Chondrocyte (in vitro differentiated cells): ENCODE measurements at regions not wholly inside any gene's neighbourhood (a gene's known extent, or its start where the extent isn't known, plus 50 kb on each side); places are given as distances from the start of the nearest gene placed in this dataset.
"Not testable (repeated sequence)": the region's sequence is repeated elsewhere in the genome, so short reads cannot be mapped to it uniquely, and the experiment has no call there.

ENCODE experiments used
- DNase-seq: peaks from one replicate; pipeline ENCODE4 v3.0.0; 2021; ENCODE audit warnings: mixed read lengths, low spot score
- H3K27ac Mint-ChIP-seq: one replicate; pipeline ENCODE4 v1.8.0; 2021; ENCODE audit warnings: mild to moderate bottlenecking, moderate library complexity, mixed read lengths; ENCODE audit not compliant: unreplicated experiment
- H3K27me3 Mint-ChIP-seq: 2 replicates; pipeline ENCODE4 v1.8.0; 2021; ENCODE audit warnings: low read depth, mixed read lengths
- H3K36me3 Mint-ChIP-seq: 2 replicates; pipeline ENCODE4 v1.8.0; 2021; ENCODE audit warnings: low read depth, mixed read lengths
- H3K4me1 Mint-ChIP-seq: 2 replicates; pipeline ENCODE4 v1.8.0; 2021; ENCODE audit warnings: low read depth, mild to moderate bottlenecking, mixed read lengths
- H3K4me3 Mint-ChIP-seq: one replicate; pipeline ENCODE4 v1.8.0; 2021; ENCODE audit warnings: mild to moderate bottlenecking, moderate library complexity, mixed read lengths; ENCODE audit not compliant: unreplicated experiment
- H3K9me3 Mint-ChIP-seq: 2 replicates; pipeline ENCODE4 v1.8.0; 2021; ENCODE audit warnings: low read depth, mixed read lengths
- CTCF ChIP-seq: fragments of 200-600 bp; sonication (generic); IDR thresholded peaks from 2 replicates; pipeline ENCODE4 v1.5.0; 2021; ENCODE audit warnings: antibody characterized with exemption, mild to moderate bottlenecking, moderate library complexity

- Mint-ChIP-seq H3K4me3 (no peak overlapping the region), H3K36me3 (peaks cover 1% of the 10 kb centered on the region), H3K4me1 (no peaks in the 10 kb centered on the region), H3K9me3 (peaks cover 27% of the 10 kb centered on the region), H3K27ac (no peak overlapping the region), H3K27me3 (no peaks in the 10 kb centered on the region)
- no peak for DNase-seq
- no peak for TF ChIP-seq CTCF
These were observed 103.7 kb downstream of the TPBG start for GRCh38 chr6:82467338-82467737.

- DNase-seq, H3K27me3 Mint-ChIP-seq, H3K4me1 Mint-ChIP-seq, H3K4me3 Mint-ChIP-seq, H3K36me3 Mint-ChIP-seq, H3K27ac Mint-ChIP-seq: not testable (repeated sequence)
- peaks cover 36% of the 10 kb centered on the region for H3K9me3 Mint-ChIP-seq
These were observed 106.5 kb downstream of the TPBG start for GRCh38 chr6:82470123-82470522.

- not testable (repeated sequence) for H3K4me1 Mint-ChIP-seq, DNase-seq, H3K4me3 Mint-ChIP-seq, H3K27me3 Mint-ChIP-seq, H3K27ac Mint-ChIP-seq, H3K36me3 Mint-ChIP-seq
- peaks cover 16% of the 10 kb centered on the region for H3K9me3 Mint-ChIP-seq
These were observed 111.5 kb downstream of the TPBG start for GRCh38 chr6:82475106-82475505.

GRCh38 chr6:82484001-82484400, 120.4 kb downstream of the TPBG start:
- peaks cover 6% of the 10 kb centered on the region for H3K36me3 Mint-ChIP-seq
- H3K4me1 Mint-ChIP-seq, result no peaks in the 10 kb centered on the region
- no peak for TF ChIP-seq CTCF
- H3K27me3 Mint-ChIP-seq, result peaks cover 13% of the 10 kb centered on the region
- H3K9me3 Mint-ChIP-seq, result peaks cover 20% of the 10 kb centered on the region
- H3K27ac Mint-ChIP-seq, result no peak overlapping the region
- no peak overlapping the region for H3K4me3 Mint-ChIP-seq
- no peak for DNase-seq

GRCh38 chr6:82484737-82485626, 121.4 kb downstream of the TPBG start:
- H3K36me3 Mint-ChIP-seq, result peaks cover 6% of the 10 kb centered on the region
- H3K27me3 Mint-ChIP-seq, result peaks cover 11% of the 10 kb centered on the region
- TF ChIP-seq CTCF, result no peak
- no peak overlapping the region for H3K4me3 Mint-ChIP-seq
- H3K4me1 Mint-ChIP-seq, result no peaks in the 10 kb centered on the region
- H3K9me3 Mint-ChIP-seq, result peaks cover 20% of the 10 kb centered on the region
- no peak overlapping the region for H3K27ac Mint-ChIP-seq
- no peak for DNase-seq

- no peak overlapping the region for H3K27ac Mint-ChIP-seq
- DNase-seq, result no peak
- peaks cover 6% of the 10 kb centered on the region for H3K36me3 Mint-ChIP-seq
- no peak overlapping the region for H3K4me3 Mint-ChIP-seq
- no peak for TF ChIP-seq CTCF
- peaks cover 20% of the 10 kb centered on the region for H3K9me3 Mint-ChIP-seq
- peaks cover 4% of the 10 kb centered on the region for H3K27me3 Mint-ChIP-seq
- no peaks in the 10 kb centered on the region for H3K4me1 Mint-ChIP-seq
These were observed 124.3 kb downstream of the TPBG start for GRCh38 chr6:82487895-82488294.
